GM19468 (cell line): ENCODE measurements at regions not wholly inside any gene's neighbourhood (a gene's known extent, or its start where the extent isn't known, plus 50 kb on each side); places are given as distances from the start of the nearest gene placed in this dataset.
"Not testable (repeated sequence)": the region's sequence is repeated elsewhere in the genome, so short reads cannot be mapped to it uniquely, and the experiment has no call there.

Source experiments
- ATAC-seq: cut with Tn5 transposase; IDR thresholded peaks from one replicate; pipeline ENCODE4 v1.9.1; 2021; ENCODE audit warnings: mild to moderate bottlenecking, moderate library complexity, moderate number of reproducible peaks; ENCODE audit not compliant: unreplicated experiment; ENCODE audit errors: extremely low read depth

DNA sequence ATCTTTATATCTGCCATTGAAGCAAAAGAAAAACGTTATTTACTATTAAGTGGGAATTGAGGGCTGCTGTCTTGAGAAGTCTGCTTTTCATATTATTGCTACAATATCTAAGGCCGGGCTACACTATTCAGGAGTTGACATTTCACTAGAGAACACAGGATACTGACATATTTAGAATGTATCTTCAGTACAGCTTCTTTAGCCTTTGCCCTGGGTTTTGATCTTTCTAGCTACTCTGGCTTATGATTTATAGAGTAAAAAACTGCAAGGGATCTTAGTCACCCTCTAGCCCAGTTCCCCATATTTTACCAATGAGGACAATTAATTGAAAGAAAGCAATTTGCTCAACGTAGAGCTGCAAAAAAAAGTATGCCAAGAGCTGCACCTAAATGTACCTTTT is 307.4 kb upstream of the DPPA4 start:
- ATAC-seq: no peak

DNA sequence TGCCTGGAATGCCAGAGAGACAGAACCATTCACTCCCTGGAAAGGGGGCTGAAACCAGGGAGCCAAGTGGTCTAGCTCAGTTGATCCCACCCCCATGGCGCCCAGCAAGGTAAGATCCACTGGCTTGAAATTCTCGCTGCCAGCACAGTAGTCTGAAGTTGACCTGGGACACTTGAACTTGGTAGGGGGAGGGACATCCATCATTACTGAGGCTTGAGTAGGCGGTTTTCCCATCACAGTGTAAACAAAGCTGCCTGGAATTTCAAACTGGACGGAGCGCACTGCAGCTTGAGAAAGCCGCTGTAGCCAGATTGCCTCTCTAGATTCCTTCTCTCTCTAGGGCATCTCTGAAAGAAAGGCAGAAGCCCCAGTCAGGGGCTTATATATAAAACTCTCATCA is 310.7 kb upstream of the DPPA4 start:
- ATAC-seq: no peak

DNA sequence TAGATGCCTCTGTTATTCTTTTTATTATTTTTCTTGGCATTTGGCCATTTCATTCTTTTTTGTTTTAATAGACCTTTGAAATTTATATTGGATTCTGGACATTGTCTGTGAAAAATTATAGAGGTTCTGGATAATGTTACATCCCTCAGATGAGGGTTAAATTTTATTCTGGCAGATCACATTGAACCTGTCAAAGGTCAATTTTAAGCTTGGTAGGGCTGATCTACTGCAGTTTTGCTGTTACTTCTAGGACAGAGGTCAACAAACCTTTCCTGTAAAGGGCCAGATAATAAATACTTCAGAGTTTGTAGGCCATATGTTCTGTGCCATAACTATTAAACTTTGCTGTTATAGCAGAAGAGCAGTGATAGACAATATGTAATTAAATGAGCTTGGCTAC is 318.9 kb upstream of the DPPA4 start:
- ATAC-seq: no peak

DNA sequence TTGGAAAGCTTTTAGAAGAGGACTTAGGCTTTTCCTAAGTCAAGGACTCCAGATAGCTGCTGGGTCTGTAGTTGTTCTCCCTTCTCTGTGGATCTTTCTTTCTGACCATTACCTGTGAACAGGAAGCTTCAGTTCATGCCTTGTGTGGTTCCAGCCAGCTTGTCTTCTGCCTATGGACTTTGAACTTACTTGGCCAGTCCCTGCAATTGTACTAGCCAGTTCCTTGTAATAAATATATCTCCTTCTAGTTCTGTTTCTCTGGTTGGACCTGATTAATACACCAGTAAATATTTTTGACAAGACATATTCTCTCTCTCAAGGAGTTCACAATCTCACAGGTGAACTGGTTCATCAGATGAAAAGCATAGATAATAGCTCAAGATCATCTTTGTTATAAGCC is 341.3 kb upstream of the DPPA4 start:
- ATAC-seq: no peak

DNA sequence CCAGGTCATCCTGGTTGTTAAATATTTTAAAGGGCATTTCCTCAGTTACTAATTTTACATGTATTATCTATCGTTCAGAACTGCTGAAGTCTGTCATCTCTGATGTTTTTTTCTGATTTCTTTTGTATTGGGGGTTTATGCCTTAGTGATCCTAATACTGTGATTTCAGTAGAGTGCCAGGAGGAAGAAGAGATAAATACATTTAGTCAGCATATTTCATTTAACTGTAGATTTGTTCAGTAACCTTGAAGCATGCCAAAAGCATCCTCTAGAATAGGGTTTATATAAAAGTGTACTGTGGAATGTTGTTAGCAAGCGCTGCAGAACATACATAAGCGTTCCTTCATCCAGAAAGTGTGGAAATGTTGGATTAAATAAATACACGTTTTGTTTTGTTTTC is 342.3 kb upstream of the DPPA4 start:
- ATAC-seq: no peak

DNA sequence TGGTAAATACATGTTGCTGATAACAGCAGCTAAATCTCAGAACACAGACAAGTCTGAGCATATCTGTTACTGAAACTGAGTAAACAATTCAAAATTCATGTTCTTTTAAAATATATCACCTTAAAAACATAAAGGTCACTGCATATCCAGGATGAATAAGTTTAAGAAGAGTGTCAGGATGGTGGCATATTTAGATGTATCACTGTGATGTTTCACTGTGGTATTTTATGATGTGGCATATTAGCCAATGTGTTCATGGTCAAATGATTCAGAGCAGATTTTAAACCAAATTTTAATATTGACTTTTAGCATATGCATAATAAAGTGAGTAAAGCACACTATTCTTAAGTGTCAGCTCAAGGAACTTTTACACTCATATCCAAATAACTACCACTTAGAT is 346.4 kb upstream of the DPPA4 start:
- no peak for ATAC-seq

DNA sequence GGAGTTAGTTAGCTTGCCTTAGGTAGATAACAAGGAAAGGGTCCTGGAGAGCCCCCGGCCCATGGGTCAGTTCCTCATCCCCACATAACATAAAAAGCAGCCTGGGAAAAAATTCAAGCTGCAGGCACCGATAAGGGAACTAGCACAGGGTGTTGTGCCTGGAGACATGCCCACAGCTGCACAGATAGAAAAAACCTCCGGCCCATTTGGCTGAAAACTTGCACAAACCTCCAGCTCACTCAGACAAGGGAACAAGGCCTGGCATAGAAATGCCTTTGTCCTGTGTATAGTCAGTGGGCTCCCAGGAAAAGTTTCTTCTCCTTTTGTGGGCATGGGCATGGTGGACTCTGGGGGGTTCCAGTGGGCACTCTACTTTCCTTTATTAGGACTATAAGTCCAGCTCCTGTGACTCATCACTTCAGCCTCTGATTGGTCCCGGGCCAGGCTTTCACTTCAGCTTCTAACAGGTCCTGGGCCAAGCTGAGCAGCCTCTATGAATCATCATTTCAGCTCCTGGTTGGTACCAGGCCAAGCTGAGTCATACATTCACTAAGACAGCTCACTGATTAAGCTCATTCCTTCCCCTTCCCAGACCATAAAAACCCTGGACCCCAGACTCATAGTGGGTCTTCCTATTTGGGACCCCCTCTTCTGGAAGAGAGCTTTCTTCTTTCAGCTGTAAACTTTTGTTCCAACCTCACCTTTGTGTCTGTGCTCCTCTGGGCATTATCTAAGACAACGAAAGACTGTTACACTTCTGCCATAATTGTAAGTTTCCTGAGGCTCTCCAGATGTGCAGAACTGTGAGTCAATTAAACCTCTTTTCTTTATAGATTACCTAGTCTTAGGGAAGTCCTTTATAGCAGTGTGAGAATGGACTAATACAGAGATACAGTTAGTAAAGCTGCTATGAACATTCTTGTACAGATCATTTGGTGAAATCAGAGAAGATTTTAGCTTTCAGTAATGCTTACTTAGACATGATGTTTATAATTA is 348.0 kb upstream of the DPPA4 start:
- ATAC-seq: no peak

DNA sequence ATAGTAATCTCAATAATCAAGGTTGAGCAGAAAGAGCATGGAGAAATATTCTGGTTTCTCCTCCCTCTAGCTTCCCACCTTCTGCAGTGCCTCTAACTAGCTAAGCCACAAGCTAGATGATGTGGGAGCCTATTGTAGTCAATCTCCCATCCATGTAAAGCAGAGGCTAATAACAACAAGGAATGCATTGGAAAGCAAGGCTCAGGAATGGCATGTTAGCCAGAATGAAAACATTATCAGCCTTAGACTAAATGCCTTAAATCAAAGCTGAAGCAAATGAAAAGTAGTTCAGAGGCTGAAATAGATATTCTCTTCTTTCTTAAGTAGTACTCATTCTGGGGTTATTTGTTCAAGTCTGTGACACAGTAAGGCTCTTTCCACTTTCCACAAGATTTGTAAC is 350.3 kb upstream of the DPPA4 start:
- ATAC-seq: no peak

DNA sequence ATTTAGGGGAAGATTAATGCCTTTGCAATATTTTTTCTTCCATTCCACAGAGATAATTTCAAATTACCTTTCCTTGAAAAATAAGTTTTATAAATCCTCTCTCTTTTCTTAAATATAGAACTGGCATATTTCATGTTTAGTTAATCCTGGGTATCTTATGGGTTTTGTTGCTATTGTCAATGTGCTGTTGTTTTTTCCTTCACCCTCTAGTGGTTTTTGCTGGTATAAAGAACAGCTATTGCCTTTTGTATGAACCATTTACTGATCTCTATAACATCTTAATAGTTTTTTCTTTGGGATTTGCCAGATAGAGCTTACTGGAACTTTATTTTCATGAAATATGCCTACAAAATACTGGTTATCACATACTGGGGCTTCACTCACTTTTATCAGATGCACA is 359.6 kb upstream of the DPPA4 start:
- no peak for ATAC-seq

DNA sequence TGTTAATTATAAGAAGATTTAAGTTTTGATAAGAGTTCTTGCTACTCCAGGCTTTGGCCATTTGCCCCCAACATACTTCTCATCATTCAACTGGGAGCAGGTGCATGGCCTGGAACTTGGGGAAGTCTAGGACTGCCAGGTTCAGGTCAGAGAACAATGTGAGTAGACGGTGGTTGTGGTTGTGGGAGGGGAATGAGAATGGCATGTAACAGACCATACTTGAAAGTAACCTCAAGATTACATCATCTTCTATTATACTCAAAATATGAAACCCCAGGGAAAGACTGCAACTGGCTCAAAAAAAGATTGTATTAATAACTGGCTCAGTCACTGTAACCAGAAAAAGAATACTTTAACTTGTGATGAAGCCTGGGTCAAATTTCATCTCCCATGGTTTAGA is 364.9 kb upstream of the DPPA4 start:
- ATAC-seq: peak; percentile 78

DNA sequence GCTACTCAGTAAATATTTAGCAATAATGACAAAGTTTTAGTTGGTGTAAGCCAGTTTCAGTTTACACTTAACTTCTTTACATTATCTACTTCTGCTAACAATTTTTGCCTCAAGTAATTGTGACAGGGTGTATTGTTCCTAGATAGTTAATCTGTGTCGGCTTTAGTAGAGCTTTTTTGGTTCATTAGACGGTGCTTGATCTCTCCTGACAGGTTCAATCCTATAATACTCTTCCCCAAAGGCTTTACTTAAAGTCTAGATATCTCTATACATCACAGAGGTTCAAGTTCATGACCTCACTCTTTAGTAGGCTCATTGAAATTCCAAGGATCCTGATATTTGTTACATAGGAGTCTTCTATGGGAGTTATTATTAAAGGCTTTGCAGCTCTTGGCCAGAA is 365.6 kb upstream of the DPPA4 start:
- no peak for ATAC-seq

DNA sequence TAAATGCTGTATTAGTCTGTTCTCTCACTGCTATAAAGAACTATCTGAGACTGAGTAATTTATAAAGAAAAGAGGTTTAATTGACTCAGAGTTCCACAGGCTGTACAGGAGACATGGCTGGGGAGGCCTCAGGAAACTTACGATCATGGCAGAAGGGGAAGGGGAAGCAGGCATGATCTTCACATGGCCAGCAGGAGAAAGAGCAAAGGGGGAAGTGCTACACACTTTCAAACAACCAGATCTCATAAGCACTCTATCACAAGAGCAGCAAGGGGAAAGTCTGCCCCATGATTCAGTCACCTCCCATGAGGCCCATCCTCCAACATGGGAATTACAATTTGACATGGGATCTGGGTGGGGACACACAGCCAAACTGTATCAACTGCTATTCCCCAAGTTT is 367.8 kb upstream of the DPPA4 start:
- not testable (repeated sequence) for ATAC-seq

DNA sequence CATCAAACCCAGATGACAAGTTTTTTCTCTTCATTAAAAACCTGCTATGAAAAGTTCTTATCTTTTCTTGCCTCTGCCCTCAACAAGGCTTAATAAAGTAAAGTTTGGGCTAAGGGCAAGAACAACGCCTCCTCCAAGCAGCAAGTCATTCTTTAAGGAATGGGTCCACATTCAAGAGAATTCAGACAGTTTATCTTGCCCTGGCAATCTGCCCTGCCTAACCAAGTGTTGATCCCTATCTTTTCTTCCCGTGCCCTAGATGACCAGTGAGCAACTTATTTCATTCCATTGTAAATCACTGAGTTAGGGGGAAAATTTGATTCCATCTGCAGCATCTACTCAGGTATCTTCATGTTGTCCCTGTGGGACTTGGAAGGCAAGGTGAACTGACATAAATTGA is 370.3 kb upstream of the DPPA4 start:
- no peak for ATAC-seq

DNA sequence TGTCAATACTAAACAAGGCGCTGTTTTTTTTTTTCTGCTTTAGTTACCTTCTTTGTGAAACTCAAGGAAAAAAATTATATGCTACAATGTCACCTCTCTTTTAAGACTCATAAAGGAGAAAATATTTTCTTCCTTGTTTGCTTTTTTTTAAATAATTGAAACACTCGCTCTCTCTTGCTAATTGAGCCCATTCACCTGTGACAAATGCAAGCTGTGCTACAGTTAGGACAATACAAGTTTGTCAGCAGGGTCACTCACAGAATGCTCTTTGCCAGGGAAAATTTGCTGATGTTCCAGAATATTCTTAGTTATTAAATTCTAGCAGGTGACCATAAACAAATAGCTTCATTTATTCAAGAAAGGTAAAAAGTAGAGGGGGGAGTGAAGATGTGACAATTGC is 375.9 kb upstream of the DPPA4 start:
- ATAC-seq: no peak

DNA sequence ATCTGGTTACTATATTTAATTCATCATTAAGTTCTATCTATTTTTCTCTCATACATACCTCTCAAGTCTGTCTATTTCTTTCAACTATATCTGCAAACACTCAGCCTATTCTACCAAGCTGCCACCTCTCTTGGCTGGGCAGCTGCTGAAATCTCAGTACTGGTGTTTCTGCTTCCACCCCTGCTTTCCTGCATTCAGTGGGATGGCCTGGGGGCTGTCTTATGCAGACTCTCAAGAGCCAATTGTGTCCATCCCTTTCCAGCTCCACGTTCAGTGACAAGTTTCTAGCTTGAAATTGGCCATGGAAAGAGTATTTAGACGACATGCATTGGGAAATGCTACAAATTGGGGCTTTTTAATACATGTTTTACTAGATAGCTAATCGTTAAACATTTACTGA is 378.4 kb upstream of the DPPA4 start:
- no peak for ATAC-seq

DNA sequence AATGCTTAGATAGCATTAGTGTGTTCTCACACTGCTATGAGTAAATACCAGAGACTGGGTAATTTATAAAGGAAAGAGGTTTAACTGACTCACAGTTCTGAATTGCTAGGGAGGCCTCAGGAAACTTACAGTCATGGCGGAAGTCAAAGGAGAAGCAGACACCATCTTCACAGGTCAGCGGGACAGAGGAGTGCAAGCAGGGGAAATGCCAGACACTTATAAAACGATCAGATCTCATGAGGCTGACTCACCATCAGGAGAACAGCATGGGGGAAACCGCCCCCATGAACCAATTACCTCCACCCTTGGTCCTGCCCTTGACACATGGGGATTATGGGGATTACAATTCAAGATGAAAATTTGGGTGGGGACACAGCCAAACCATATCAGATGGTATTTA is 381.5 kb upstream of the DPPA4 start:
- no peak for ATAC-seq

DNA sequence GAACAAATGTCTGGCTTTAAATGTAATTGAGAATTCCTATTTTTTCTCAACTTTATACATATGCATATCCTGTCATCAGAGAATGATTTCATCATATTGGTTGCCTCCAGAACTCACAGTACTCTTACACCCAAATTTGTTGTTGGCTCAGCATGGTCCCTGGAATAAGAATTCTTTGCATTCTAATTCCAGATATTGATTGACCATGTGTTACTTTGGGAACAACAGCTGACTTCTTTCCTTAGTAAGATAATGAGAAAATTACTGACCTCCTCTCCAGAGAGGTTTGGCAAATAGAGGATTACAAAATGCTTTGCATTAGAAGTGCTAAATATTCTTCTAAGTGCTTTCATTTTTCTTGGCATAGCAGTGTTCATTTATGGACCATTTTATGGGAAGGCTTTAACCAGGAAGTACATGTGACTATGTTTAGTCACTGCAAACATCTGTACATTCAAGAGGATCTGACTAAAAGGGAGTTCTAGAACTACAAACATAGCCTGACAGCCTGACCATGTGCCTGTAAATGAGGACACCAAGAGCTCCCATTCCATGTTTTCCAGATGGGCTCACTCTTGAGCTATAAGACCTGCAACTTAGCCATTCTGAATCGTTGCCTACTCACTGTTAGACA is 391.6 kb upstream of the DPPA4 start:
- no peak for ATAC-seq

DNA sequence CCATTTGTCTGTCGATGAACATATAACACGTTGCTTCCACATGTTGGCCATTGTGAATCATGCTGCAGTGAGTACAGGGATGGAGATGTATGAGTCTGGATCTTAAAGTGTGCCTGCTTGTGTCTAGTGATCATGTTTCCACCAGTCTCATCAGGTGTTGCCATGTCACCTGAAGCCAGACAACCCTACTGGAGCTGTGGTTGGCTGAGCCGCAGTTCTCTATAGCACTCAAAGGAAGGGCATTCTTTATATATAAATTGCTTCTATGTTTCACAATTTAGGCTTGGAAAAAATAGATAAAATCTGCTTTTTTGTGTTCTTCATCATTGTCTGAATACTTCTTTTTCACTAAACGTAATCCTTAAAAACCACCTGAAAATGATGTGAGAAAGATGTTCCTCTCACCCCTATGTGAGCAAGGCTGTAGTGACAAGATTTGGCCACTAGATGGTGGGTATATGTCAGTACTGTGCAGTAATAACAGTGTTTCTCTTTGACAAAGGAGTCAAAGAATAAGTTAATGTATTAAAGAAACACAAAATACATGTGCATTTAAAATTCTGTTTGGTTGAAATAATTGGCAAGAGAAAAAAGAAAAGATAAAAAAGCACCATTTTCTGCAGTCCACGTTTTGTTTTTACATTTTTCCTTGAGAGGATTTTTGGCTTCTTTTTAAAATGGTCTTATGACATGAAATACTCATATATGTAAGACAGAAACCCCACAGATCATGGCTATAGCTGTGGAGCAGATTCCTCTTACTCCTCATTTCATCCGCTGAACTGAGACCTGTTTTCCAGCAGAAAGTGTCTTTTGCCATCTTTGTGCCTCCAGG is 394.5 kb upstream of the DPPA4 start:
- ATAC-seq: peak; percentile 84

DNA sequence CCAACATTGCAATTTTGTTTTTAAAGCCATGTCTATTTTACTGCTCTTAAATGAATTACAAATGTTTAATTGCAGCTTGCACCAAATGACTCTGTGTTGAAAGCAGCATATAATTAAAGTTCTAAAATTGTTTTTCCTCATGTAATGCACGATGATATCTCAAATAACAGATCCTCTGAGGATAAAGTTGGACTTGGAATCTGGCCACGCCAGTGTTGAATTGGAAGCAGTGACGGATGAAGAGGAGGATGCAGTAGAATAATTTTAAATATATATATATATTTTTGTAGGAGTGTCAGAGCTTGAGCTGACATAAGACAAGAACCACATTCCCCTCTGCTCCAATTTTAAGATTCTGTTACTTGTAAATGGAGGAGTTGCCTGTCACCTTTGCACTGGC is 406.6 kb upstream of the DPPA4 start:
- no peak for ATAC-seq

DNA sequence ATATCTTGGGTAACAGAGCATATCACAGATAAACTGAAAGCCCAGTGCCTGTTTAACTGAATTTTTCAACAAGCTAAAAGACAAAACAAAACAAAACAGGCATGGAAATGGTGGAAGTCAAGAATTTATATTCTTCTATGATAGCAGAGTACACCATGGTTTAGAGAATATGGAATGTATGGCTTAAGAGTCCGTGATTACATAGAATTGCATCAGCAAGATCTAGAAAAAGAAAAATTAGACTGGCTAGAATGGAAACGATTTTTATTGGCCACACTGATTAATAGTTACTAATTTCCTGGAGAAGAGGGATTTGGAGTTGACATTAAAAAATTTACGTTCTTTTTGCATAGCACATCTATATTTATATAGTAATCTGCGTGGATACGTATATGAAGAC is 435.2 kb upstream of the DPPA4 start:
- no peak for ATAC-seq

DNA sequence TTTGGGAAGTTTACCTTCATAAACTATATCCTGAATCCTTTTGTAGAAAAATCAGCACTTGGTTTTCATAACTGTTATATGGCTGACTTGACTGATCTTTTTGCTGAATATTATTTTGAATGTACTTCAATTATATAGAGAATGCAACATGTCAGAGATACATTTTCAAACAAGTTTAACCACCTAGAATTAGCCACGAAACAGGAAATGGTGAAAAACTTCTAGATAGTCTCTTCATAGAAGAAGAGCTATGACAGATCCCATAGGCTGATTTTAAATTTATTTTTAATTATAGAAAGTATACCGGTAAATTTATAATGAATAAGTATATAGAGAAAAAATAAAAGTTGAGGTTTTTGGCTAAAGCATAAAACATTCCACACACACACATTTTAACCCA is 436.8 kb upstream of the DPPA4 start:
- no peak for ATAC-seq
